ENCODE measurements at regions not wholly inside any gene's neighbourhood (a gene's known extent, or its start where the extent isn't known, plus 50 kb on each side); places are given as distances from the start of the nearest gene placed in this dataset.

GRCh38 chr9:75658301-75658905 lies 232.1 kb upstream of the PCSK5 start:
- TF ChIP-seq FOXM1 (IDR thresholded peaks at IDR 0.05; ENCODE audit: borderline replicate concordance, low read depth) (no peak), YY1 (IDR thresholded peaks at IDR 0.05; ENCODE audit: low read depth) (no peak), USF1 (IDR thresholded peaks at IDR 0.05) (no peak)

DNA sequence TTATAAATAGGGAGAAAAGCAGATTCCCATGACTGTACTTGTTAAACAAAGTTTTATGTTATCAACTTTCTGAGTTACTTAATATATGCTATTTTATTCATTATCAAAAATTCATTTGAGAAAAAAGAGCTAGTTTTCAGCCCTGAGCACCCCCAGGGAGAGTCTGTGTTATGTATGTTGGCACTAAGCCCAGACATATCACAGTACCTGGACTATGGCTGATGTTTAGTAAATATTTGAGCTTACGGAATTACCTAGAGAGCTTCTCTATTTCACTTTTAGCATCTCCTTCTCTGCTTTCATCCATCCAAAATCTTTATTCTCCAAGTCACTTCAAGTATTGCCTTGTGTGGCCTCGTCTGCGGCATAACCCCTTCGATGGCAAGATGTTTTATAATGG lies 225.9 kb upstream of the PCSK5 start:
- TF ChIP-seq TAF1 (IDR thresholded peaks at IDR 0.05; ENCODE audit: low read depth) (no peak), ZBTB7A (IDR thresholded peaks at IDR 0.05; ENCODE audit: low read depth) (no peak), EGR1 (IDR thresholded peaks at IDR 0.05) (no peak), REST (IDR thresholded peaks at IDR 0.05; ENCODE audit: low read depth) (no peak), USF1 (IDR thresholded peaks at IDR 0.05) (no peak), NFIC (IDR thresholded peaks at IDR 0.05) (no peak), RAD21 (IDR thresholded peaks at IDR 0.05; ENCODE audit: low read depth) (no peak), EP300 (IDR thresholded peaks at IDR 0.05; ENCODE audit: borderline replicate concordance) (no peak), CREB1 (IDR thresholded peaks at IDR 0.05; ENCODE audit: low read depth) (no peak), TEAD4 (IDR thresholded peaks at IDR 0.05) (no peak), TCF12 (IDR thresholded peaks at IDR 0.05; ENCODE audit: low read depth) (no peak), YY1 (IDR thresholded peaks at IDR 0.05; ENCODE audit: low read depth) (no peak), FOXM1 (IDR thresholded peaks at IDR 0.05; ENCODE audit: borderline replicate concordance, low read depth) (no peak), CEBPB (IDR thresholded peaks at IDR 0.05) (no peak)

DNA sequence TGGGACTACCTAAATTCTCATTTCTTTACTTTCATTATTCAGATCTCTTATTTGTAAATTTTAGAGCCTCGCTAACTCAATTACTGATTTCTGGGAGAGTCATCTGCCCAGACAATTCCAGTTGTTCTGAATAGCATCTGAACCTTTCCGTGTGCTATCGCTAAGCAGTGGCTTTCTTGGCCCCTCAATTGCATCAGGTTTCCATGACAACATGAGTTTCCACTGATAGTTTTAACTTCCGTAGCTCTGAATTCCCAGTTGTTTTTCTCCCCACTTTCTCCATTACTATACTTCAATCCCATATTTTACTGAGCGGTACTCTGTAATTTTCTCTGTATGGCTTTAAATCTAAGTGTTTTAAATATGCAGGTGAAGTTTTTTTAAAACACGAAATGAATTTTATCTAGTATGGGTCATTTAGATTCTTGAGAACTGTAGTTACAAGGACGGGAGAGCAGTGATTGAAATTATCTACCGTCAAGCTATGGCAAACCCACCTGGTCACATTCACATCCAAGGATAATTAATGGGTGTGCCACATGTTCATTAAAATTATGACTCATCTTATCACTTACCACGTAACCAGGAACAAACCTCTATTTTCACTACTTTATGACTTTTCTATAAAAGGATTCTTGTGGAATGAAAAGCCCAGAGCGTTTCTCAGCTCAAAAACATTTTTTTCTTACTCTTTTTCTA lies 223.5 kb upstream of the PCSK5 start:
- TF ChIP-seq CREB1 (IDR thresholded peaks at IDR 0.05; ENCODE audit: low read depth) (no peak), FOXM1 (IDR thresholded peaks at IDR 0.05; ENCODE audit: borderline replicate concordance, low read depth) (no peak)

- TF ChIP-seq NFIC (IDR thresholded peaks at IDR 0.05) (no peak), CEBPB (IDR thresholded peaks at IDR 0.05) (no peak), CREB1 (IDR thresholded peaks at IDR 0.05; ENCODE audit: low read depth) (no peak), YY1 (IDR thresholded peaks at IDR 0.05; ENCODE audit: low read depth) (no peak), TEAD4 (IDR thresholded peaks at IDR 0.05) (no peak), RAD21 (IDR thresholded peaks at IDR 0.05; ENCODE audit: low read depth) (no peak), EP300 (IDR thresholded peaks at IDR 0.05; ENCODE audit: borderline replicate concordance) (no peak), TCF12 (IDR thresholded peaks at IDR 0.05; ENCODE audit: low read depth) (no peak), ZBTB7A (IDR thresholded peaks at IDR 0.05; ENCODE audit: low read depth) (no peak), EGR1 (IDR thresholded peaks at IDR 0.05) (no peak), USF1 (IDR thresholded peaks at IDR 0.05) (no peak), FOXM1 (IDR thresholded peaks at IDR 0.05; ENCODE audit: borderline replicate concordance, low read depth) (no peak), REST (IDR thresholded peaks at IDR 0.05; ENCODE audit: low read depth) (no peak), TAF1 (IDR thresholded peaks at IDR 0.05; ENCODE audit: low read depth) (no peak)
- TF ChIP-seq, protein P1, sequence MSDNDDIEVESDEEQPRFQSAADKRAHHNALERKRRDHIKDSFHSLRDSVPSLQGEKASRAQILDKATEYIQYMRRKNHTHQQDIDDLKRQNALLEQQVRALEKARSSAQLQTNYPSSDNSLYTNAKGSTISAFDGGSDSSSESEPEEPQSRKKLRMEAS (IDR thresholded peaks at IDR 0.05): no peak
Observed at GRCh38 chr9:75669721-75670120, 220.8 kb upstream of the PCSK5 start.

DNA sequence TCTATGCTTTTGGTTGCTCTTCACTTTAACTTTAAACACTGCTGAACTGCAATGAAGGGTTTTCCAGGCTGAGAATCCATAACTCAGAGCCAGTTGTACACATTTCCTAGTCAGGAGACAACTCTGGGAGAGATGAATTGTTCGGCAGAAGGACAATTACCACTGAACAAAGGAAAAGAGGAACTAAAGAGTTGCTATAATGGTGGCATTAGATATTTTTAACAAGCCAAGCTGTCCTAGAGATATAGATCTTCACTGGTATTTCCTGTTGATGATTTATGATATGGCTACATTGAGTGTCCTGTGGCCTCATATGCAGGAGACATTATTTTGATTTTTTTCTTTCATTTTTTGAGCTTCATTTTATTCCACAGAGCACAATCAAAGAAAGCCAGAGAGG lies 219.1 kb upstream of the PCSK5 start:
- TF ChIP-seq TEAD4 (IDR thresholded peaks at IDR 0.05): no peak
- no peak for TF ChIP-seq TCF12 (IDR thresholded peaks at IDR 0.05; ENCODE audit: low read depth)
- no peak for TF ChIP-seq FOXM1 (IDR thresholded peaks at IDR 0.05; ENCODE audit: borderline replicate concordance, low read depth)
- no peak for TF ChIP-seq EP300 (IDR thresholded peaks at IDR 0.05; ENCODE audit: borderline replicate concordance)
- TF ChIP-seq USF1 (IDR thresholded peaks at IDR 0.05): no peak
- TF ChIP-seq NFIC (IDR thresholded peaks at IDR 0.05): no peak
- TF ChIP-seq TAF1 (IDR thresholded peaks at IDR 0.05; ENCODE audit: low read depth): no peak
- TF ChIP-seq RAD21 (IDR thresholded peaks at IDR 0.05; ENCODE audit: low read depth): no peak
- TF ChIP-seq, protein P1 (IDR thresholded peaks at IDR 0.05): no peak
- no peak for TF ChIP-seq ZBTB7A (IDR thresholded peaks at IDR 0.05; ENCODE audit: low read depth)
- no peak for TF ChIP-seq REST (IDR thresholded peaks at IDR 0.05; ENCODE audit: low read depth)
- no peak for TF ChIP-seq EGR1 (IDR thresholded peaks at IDR 0.05)
- TF ChIP-seq CREB1 (IDR thresholded peaks at IDR 0.05; ENCODE audit: low read depth): no peak
- TF ChIP-seq CEBPB (IDR thresholded peaks at IDR 0.05): no peak
- TF ChIP-seq YY1 (IDR thresholded peaks at IDR 0.05; ENCODE audit: low read depth): no peak

All from Ishikawa (cell line).